HG02678 (cell line): ENCODE measurements at regions not wholly inside any gene's neighbourhood (a gene's known extent, or its start where the extent isn't known, plus 50 kb on each side); places are given as distances from the start of the nearest gene placed in this dataset.

ENCODE experiments used
- ATAC-seq: cut with Tn5 transposase; IDR thresholded peaks from one replicate; pipeline ENCODE4 v1.9.1; 2021; ENCODE audit warnings: mild to moderate bottlenecking, moderate library complexity; ENCODE audit not compliant: unreplicated experiment

DNA sequence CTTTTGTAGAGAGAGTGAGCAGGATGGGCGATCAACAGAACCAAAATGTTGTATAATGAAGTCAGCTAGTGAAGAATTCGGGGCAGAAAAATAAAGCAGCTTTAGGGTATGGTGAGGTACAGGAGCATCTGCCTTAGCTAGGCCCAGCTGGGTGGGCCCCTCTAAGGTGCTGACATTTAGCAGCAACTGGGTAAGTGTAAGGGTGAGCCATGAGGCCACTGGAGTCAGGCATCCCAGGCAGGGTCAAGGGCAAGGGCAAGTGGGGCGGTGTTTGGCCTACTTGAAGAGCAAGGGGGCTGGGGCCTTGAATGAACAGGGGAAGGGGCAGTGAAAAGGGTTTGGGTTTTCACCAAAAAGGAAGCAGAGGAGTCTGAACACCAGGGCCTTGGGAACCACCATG is 583.6 kb downstream of the BCL11B start:
- ATAC-seq, result no peak

DNA sequence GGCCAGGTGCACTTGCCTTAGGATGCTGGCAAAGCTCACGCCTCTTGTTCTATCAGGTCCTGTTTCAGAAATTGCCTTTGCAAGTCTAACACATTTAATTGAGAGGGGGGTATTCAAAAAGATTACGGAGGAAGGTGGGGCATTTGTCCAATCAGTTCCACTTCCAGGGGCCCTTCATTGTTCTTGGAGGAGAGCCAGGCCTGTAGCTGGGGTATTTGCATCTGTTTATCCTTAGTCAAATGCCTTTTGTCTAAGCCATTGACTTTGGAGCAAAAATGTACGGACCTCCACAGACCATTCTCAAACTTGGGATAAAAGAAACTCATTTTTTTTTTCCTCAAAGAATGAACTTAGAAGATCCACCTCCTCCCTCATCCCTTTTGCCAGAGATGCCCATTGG is 582.0 kb downstream of the BCL11B start:
- no peak for ATAC-seq

DNA sequence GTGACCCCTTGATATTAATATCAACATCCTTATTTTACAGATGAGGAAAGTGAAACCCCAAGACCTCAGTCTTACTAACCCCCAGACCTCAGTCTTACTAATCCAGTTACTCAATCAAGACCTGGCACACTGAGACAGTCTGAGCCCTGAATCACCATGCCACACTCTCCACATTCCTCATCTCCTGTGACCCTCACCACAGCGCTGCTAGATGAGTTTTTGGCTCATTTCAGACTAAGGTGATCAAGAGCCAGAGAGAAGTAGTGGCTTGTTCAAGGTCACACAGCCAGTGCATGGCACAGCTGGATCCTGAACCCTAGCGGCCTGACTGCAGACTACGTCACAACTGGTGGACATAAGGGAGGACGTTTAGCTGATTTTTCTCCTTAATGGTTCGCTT is 579.2 kb downstream of the BCL11B start:
- no peak for ATAC-seq

DNA sequence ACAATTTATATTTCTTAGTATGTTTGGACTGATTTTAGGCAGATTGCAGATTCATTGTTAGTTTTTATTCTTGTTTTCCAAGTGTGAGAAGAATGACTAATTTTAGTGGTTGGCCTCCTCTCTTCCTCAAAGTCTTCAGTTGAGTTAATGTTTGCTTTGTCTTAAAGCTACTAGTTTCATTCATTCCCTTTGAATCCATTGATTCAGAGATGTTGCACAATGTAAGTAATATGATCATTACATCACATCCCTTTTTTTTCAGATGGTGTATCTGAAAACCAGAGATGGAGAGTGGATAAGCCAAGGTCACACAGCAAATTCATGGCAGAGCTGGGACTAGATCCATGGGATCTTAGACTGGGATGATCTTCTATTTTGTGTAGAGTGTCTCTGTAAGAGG is 577.5 kb downstream of the BCL11B start:
- no peak for ATAC-seq

DNA sequence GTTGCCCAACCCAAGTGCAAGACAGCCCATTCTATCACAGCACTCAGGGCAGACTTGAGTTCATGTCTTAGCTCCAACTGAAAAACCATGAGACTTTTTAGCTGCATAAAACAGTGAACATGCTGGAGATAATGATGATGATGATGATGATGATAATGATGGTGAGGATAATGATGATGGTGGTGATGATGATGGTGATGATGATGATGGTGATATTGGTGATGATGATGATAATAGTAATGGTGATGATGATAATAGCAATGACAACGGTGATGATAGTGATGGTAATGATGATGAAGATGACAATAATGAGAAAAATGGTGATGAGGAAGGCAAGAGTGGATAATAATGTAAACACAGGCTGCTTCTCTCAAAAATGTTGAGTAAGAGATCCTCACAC is 576.2 kb downstream of the BCL11B start:
- no peak for ATAC-seq

DNA sequence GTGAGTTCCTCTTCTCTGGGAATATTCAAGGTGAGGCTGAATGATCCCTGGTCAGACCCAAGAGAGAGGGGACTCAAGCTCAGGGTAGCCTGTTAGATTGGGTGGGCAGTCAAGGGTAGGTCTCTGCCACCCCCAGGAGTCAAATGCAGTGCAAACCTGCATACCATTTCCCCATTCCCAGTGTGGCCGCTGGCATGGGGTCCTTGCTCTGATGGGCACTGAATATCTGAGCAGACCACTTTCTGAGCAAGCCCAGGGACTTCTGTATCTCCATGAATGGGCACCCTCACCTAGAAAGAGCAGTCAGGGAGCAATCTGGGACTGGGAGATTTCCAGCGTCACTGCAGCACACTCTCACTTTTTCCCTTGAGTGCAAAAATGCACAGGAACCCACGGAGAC is 573.7 kb downstream of the BCL11B start:
- ATAC-seq, result no peak

DNA sequence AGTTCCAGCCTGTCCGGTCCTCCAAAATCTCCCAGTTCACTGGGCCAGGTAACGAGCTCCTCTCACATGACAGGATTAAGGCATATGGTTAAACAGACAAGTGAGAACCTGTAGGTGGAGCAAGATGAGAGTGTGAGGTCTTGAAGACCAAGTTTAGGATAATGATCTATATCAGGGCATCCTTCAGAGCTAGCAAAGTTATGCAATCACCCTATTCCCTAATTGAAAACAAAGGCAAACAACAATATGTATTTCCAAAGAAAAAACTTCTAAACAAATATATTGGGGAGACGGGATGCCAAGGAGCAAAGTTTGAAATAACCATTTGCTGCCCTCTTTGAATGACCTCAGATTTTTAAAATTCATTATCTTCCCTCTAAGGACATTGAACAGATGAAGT is 571.2 kb downstream of the BCL11B start:
- no peak for ATAC-seq

DNA sequence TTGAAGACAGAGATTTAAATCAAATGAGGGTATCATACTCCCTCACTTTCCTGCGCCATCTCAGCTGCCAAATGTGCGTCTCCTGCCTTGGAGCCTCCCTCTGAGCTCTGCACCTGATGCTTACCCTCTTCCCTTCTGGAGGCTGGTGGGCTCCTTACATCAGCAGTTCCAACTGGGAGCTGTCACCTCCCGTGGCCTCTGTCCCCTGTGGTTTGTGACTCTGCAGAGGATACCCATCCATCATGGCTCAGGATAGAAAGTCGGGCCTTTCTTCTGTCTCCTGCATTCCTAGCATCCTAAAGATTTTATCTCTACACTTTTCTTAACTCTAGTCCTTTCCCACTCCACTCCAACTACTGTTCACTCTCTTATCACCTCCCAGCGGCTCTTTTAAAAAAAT is 570.6 kb downstream of the BCL11B start:
- ATAC-seq, result no peak

DNA sequence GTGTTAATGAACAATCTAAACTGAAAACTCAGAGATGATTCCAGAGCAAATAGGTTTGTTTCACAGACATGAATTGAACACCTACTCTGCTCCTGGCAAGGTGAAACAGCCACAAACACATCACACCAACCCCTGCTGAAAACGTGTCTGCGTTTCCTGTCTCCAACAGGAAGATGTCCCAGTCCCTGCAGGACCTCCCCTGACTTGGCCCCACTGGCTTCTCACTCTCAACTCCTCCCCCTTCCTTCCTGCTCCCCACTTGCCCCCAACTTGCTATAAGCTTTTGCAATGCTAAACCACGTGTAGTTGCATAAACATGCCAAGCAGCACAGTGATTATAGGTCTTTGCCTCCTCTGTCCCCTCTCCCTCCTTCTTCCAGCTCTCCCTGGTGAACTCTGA is 567.6 kb downstream of the BCL11B start:
- ATAC-seq, result no peak

DNA sequence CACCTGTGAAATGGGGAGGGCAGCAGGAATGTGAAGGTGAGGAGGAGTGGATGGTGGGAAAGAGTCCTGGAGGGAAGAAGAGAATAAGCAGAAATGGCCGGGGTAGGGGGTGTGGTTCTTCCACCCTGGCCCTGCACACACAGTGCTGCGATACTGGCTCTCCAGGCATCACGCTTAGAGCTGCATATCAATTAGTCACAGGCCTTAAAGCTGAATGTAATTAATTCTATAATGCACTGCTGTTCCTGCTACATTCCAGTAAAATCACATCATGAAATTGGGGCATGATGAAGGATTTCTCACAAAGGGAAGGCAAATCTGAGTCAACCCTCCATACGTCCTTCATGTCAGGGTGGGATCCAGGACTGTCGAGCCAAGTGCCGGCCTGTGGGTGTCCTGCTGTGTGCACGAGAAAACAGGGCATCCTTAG is 566.1 kb downstream of the BCL11B start:
- ATAC-seq, result no peak

DNA sequence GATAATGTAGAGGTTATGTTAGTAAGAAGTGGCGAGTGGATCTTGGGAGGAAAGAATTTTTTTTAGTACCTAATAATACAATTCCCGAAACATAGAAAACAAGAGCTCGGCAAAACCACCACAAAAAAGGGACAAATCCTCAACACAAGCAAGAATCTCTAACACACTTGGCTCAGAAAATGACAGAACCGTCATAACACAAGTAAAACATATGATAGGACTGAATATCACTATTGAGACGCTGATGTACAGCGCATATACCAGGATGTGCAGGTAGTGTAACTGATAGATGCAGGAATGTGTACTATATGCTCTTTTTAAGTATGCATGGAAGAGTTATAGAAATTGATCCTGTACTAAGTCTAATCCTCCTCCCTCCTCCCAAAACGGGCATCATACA is 564.5 kb downstream of the BCL11B start:
- ATAC-seq, result no peak

DNA sequence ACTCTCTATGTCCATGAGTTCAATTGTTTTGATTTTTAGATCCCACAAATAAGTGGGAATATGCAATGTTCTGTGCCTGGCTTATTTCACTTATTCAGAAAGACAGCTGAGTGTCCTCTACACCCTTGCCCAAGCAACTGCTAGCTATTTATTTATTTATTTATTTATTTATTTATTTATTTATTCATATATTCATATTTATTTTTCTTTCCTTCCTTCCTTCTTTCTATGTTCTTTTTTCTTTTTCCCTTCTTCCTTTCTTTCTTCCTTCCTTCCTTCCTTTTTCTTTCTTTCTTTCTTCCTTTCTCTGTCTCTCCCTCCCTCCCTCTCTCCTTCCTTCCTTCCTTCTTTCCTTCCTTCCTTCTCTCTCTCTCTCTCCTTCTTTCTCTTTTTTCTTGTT is 563.4 kb downstream of the BCL11B start:
- ATAC-seq, result no peak

DNA sequence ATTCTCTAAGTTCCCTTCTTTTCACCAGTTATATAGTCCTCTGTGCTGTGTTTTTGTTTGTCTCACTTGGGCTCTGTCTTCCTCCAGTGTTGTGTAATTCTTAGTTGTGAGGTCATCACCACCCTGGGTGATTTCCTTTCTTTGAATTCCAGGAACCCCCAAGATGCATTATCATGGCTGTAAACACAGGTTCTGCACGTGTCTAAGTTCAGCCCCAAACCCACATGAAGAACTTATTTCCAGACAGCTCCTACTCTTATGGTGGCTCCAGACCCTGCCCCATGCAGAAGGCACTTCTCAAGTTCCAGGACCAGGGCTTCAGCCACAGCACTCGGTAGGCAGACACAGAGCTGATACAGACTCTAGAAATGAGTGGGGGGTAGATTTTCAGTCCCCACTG is 560.5 kb downstream of the BCL11B start:
- ATAC-seq, result no peak

DNA sequence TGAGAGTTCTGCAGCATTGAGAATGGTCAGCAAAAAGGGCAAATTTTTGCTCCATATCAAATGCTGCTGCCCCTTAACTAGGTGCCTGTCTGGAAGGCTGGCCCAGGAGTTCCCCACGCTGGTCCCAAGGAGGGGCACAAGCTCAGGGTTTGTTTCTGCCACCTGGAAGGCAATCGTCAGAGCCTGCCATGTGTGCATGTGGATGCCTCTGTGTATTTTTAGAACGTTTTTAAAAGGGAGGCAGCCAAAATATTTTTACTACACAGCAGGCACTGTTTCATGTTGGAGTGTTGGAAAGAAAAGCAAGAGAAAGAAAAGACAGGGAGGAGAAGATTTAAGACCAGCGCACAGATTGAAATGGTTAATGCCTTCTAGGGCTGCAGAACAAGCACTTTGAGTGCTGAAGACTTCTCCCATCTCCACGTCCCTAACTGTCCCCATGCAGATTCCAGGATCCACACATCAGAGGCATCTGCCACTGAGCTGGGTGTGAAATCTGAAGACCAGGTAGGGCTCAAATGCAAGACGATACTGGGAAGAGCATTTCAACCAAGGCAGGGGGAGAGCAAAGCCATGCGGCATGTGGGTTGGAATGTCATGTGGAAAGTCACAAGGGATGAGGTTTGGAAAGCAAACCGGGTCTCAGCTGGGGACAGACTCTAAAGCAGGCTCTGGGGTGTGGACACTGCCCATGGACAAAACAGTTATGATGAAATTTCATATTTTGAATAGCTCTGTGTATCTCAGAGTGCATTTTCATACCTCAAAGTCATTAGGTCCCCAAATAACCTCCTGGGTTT is 557.2 kb downstream of the BCL11B start:
- no peak for ATAC-seq

DNA sequence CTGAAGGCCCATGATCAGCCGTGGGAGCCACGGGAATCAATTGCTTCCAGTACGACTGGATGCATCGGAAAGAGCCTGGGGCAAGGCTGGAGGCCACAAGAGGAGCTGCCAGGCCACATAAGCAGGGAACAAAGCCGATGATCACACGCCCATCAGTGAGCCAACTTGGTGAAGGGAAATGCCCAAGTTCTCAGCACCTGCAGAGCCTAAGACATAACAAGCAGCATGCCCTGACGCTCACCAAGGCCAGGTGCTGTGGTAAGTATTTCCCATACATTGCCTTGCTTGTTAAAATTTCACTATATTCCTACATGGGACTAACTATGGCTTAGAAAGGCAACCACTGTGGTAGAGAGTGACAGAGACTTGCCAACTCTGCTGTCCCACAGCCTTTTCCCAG is 555.9 kb downstream of the BCL11B start:
- ATAC-seq, result no peak

DNA sequence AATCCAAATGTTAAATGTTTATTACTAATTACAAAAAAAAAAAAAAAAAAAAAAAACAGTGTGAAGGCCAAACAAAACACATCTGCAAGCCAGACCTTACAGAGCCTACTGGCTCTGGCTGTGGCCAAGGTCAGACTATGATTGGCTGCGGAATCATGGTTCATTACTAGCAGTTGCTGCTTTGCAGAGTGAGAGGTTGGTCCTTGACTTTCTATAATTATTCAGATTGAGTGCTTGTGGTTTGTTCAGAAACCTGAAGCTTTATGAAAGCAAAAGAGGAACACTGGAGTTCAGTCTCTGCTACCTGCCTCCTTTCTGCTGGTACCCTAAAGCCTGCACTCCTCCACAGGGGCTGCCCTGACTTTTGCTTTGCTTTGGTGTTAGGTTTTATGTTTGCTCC is 550.9 kb downstream of the BCL11B start:
- ATAC-seq, result no peak

DNA sequence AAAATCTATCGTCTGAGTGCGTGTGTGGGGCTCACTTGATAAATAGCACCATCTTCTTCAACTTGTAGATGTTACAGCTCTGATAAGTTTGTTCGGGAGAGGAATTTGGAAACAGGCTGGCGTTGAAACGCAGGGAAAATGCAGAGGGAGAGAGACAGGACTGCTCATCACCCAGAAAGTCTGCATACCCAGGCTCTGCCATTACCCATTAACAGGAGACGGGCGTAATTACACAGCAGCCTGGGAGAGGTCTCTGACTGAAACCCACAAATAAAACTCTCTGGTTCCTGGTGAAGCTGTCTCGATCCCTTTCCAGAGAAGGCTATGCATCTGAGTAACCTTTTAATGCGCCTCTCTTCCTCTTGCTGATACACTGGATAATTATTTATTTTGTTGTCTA is 547.3 kb downstream of the BCL11B start:
- ATAC-seq, result no peak

DNA sequence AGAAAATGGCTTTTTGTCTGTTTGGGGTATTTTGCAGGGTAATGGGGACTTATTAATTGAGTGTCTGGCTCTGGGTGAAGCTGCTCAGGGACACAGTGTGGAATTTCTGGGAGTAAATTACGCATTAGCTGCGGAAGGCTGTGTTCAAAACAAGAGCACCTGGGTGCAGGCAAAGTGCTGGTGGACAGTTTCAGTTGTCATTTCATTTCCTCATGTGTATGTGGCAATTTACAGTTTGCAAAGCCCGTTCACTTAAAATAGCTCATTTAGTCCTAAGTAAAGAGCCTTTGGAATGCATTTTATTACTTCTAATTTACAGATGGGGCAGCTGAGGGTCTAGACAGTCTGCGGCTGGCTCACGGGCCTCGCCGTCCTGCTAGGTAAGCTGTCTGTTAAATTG is 546.8 kb downstream of the BCL11B start:
- ATAC-seq, result no peak

DNA sequence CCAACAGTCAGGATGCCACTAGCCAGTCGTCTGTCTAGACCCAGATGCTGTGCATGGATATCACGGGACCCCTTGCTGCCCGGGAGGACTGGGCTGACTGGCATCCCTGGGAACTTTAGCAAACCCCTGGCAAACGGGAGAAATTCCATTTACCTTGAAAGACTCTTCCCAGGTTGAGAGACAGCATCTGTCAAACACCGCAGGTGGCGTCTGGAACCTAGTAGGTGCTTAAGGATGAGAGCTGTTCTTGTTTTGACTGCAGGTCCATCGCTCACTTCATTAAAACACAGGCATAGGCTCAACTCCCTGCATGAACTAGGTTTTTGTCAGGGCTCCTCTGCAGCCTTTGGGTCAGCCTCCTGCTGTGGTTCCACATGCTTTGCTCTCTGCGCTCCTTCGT is 546.3 kb downstream of the BCL11B start:
- ATAC-seq, result no peak

DNA sequence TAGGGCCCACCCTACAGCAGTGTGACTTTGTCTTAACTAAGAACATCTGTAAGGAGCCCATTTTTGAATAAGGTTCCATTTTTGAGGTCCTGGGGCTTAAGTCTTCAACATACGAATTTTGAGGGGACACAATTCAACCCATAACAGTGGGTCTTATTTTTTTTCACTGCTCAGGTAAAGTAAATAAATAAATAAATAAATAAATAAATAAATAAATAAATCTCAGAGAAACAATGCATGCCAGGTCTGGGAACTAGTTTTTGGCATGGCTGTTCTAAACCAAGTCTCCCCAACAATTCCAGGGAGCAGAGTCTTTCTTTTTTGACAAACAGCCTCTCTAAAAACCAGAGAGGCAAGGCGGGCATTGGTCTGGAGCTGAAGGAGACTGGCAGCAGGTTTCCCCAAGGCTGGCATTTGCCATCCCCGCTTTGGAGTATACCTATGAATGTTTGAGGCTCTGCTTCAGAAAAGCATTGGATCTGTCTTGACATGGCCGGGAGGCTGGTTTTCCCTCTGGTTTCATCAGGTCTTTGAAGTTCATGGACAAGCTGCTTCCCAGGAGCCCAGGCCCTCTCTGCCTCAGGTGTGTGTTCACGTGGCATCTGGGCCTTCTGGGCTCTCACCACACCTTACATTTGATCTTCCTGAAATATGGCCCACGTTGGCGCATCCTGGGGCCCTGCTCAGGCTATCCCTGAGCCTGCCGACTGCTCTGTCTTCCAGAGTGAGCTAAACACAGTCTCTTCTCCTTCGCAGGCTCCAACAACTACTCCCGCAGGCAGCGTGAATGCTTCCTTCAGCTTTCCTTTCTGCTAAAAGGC is 545.2 kb downstream of the BCL11B start:
- no peak for ATAC-seq

DNA sequence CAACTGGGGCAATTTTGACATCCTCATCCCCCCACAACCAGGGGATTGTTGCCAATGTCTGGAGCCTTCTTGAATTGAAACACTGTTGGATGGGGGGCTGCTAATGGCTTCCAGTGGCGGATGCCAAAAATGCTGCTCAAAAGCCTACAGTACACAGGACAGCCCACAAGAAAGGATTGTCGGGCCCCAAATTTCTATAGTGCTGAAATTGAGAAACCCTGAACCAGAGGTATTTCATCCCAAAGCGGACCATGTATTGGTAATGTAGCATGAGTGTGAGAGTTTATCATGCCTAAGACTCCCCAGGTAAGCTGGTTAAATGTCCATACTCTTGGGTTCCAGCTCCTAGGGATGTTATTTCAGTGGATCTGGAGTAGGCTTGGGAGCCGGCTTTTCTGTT is 544.0 kb downstream of the BCL11B start:
- ATAC-seq, result no peak

DNA sequence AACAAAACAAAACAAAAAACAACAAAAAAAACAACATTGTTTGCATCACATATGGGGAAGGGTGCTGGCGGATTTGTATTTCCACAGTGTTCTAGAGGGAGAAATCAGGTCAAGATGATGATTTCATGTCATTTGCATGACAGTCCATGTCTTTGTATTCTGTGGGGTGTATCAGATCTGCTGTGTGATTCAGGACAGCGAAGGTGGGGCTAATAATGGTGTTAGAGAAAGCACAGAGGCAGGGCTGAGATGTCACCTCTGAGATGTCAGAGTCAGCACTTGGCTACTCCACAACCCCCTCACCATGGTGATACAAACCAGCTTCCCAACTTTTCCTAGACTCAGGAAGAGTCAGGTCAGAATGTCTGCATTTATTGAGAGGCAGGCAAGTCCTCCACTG is 543.2 kb downstream of the BCL11B start:
- ATAC-seq, result no peak
